A673 (cell line): ENCODE measurements at regions not wholly inside any gene's neighbourhood (a gene's known extent, or its start where the extent isn't known, plus 50 kb on each side); places are given as distances from the start of the nearest gene placed in this dataset.
A peak's percentile ranks its signal among the peaks of the same experiment; 100 is the strongest.

ENCODE experiments used
- BruUV-seq: library from RNA; stranded (reverse); fragments of 400-500 nt; replicated peaks from 2 replicates; lab custom pipeline; 2021; lab: Mats Ljungman, UMichigan
- CTCF ChIA-PET: fragments of 300-600 bp; sonication (Branson Sonifier 250); formaldehyde crosslinking; loops from one replicate; lab custom pipeline; 2022; ENCODE audit warnings: antibody characterized with exemption; lab: Charles Lee
- POLR2A ChIA-PET: fragments of 300-600 bp; sonication (Branson Sonifier 250); formaldehyde crosslinking; loops from one replicate; lab custom pipeline; 2022; ENCODE audit warnings: antibody characterized with exemption; ENCODE audit not compliant: low non-redundant PET; lab: Charles Lee
- DNase-seq: peaks from one replicate; pipeline ENCODE4 v3.0.0-alpha.2; 2015; ENCODE audit warnings: low spot score
- H3K27ac ChIP-seq: fragments of 200-600 bp; sonication (generic); 2 replicates; pipeline ENCODE4 v1.5.1; 2016; ENCODE audit warnings: mixed run types, low read depth, mild to moderate bottlenecking, mixed read lengths, antibody characterized with exemption, low read length; ENCODE audit not compliant: poor library complexity, severe bottlenecking
- H3K27me3 ChIP-seq: fragments of 200-600 bp; sonication (generic); replicated peaks from 2 replicates; pipeline ENCODE4 v1.6.1; 2017; ENCODE audit warnings: mixed run types, low read depth, mild to moderate bottlenecking, mixed read lengths, antibody characterized with exemption, low read length; ENCODE audit not compliant: insufficient read depth, poor library complexity
- H3K36me3 ChIP-seq: fragments of 200-600 bp; sonication (generic); 2 replicates; pipeline ENCODE4 v1.6.1; 2016; ENCODE audit warnings: mixed run types, mild to moderate bottlenecking, mixed read lengths, antibody characterized with exemption, low read length; ENCODE audit not compliant: insufficient read depth, poor library complexity, severe bottlenecking
- H3K4me1 ChIP-seq: fragments of 200-600 bp; sonication (generic); 2 replicates; pipeline ENCODE4 v1.6.1; 2017; ENCODE audit warnings: mixed run types, mild to moderate bottlenecking, mixed read lengths, antibody characterized with exemption, low read length; ENCODE audit not compliant: insufficient read depth, poor library complexity, severe bottlenecking
- H3K4me3 ChIP-seq: fragments of 200-600 bp; sonication (generic); 2 replicates; pipeline ENCODE4 v1.5.1; 2016; ENCODE audit warnings: low read depth, mixed run types, mild to moderate bottlenecking, mixed read lengths, low read length; ENCODE audit not compliant: poor library complexity, severe bottlenecking
- H3K9me3 ChIP-seq: fragments of 200-600 bp; sonication (generic); 2 replicates; pipeline ENCODE4 v1.6.1; 2016; ENCODE audit warnings: mixed run types, low read depth, mild to moderate bottlenecking, mixed read lengths, antibody characterized with exemption, low read length; ENCODE audit not compliant: poor library complexity, severe bottlenecking
- CTCF ChIP-seq: fragments of 300-800, 200-600 bp; sonication (generic); conservative IDR thresholded peaks from 2 replicates; pipeline ENCODE4 v1.5.1; 2017; ENCODE audit warnings: low read depth, mild to moderate bottlenecking, antibody characterized with exemption, low read length, moderate library complexity, mixed read lengths
- EZH2 ChIP-seq: fragments of 200-600 bp; sonication (generic); IDR thresholded peaks from 2 replicates; pipeline ENCODE4 v1.6.1; 2017; ENCODE audit warnings: borderline replicate concordance, low read depth, mild to moderate bottlenecking, mixed read lengths, antibody characterized with exemption, low read length; ENCODE audit not compliant: poor library complexity, severe bottlenecking
- intact Hi-C: fragments of 100-400 bp; cut with micrococcal nuclease; formaldehyde crosslinking; loops from one replicate; pipeline ENCODE4 v1.10.0; 2022; ENCODE audit not compliant: unreplicated experiment

- Histone ChIP-seq H3K4me3 (peak overlapping the region; percentile 51), H3K27ac (no peak overlapping the region), H3K9me3 (no peaks in the 10 kb centered on the region), H3K36me3 (no peaks in the 10 kb centered on the region), H3K4me1 (peaks cover 4% of the 10 kb centered on the region), H3K27me3 (no peaks in the 10 kb centered on the region)
- POLR2A ChIA-PET, result no interaction called here
- BruUV-seq, result no TSS peak
- CTCF ChIA-PET, result interaction anchor here (2.2 kb wide), 1 partner anchor 71 kb away, joined by 9 read pairs; no protein-coding TSS in a partner anchor
- peak; percentile 2 for DNase-seq
- TF ChIP-seq EZH2 (no peak), CTCF (no peak)
- intact Hi-C loops, result loop anchor here (1.0 kb wide), 1 partner anchor 72 kb away; no protein-coding TSS in a partner anchor
Observed at GRCh38 chr12:125331342-125332052, 266.3 kb downstream of the AACS start.

GRCh38 chr12:125332900-125333299 is 267.7 kb downstream of the AACS start:
- H3K27ac ChIP-seq, result no peak overlapping the region
- BruUV-seq, result no TSS peak
- H3K36me3 ChIP-seq, result no peaks in the 10 kb centered on the region
- no peaks in the 10 kb centered on the region for H3K27me3 ChIP-seq
- no peak for DNase-seq
- no peaks in the 10 kb centered on the region for H3K9me3 ChIP-seq
- peaks cover 4% of the 10 kb centered on the region for H3K4me1 ChIP-seq
- POLR2A ChIA-PET, result no interaction called here
- TF ChIP-seq EZH2 (no peak), CTCF (peak; percentile 48; the same call in 1 of the 2 replicates)
- CTCF ChIA-PET, result no interaction called here
- intact Hi-C loops, result no loop called here
- H3K4me3 ChIP-seq, result no peak overlapping the region

- ChIA-PET CTCF (no interaction called here), POLR2A (no interaction called here)
- TF ChIP-seq EZH2 (no peak), CTCF (no peak)
- no TSS peak for BruUV-seq
- no peaks in the 10 kb centered on the region for H3K36me3 ChIP-seq
- no peaks in the 10 kb centered on the region for H3K9me3 ChIP-seq
- intact Hi-C loops, result no loop called here
- no peak overlapping the region for H3K4me3 ChIP-seq
- no peak overlapping the region for H3K27ac ChIP-seq
- H3K27me3 ChIP-seq, result peaks cover 4% of the 10 kb centered on the region
- DNase-seq, result no peak
- peaks cover 3% of the 10 kb centered on the region for H3K4me1 ChIP-seq
Observed at GRCh38 chr12:125336246-125336645, 271.0 kb downstream of the AACS start.
